Loucy (cell line): ENCODE measurements at regions not wholly inside any gene's neighbourhood (a gene's known extent, or its start where the extent isn't known, plus 50 kb on each side); places are given as distances from the start of the nearest gene placed in this dataset.

Experiments used
- CTCF ChIP-seq: fragments of 200-600 bp; sonication (generic); conservative IDR thresholded peaks from 2 replicates; pipeline ENCODE4 v1.5.1; 2014; ENCODE audit warnings: mild to moderate bottlenecking, antibody characterized with exemption, low read length
- EZH2phosphoT487 ChIP-seq: fragments of 200-600 bp; IDR thresholded peaks from 2 replicates; pipeline ENCODE4 v1.6.1; 2018; ENCODE audit warnings: antibody characterized with exemption, mild to moderate bottlenecking, moderate library complexity, borderline replicate concordance

GRCh38 chr17:52837492-52837891, 679.0 kb upstream of the CA10 start:
- no peak for TF ChIP-seq CTCF
- no peak for TF ChIP-seq EZH2phosphoT487
